ENCODE measurements at regions not wholly inside any gene's neighbourhood (a gene's known extent, or its start where the extent isn't known, plus 50 kb on each side); places are given as distances from the start of the nearest gene placed in this dataset.

- H3K4me3 ChIP-seq (ENCODE audit: low read depth, poor library complexity, severe bottlenecking), result no peak overlapping the region
- TF ChIP-seq, protein P1, sequence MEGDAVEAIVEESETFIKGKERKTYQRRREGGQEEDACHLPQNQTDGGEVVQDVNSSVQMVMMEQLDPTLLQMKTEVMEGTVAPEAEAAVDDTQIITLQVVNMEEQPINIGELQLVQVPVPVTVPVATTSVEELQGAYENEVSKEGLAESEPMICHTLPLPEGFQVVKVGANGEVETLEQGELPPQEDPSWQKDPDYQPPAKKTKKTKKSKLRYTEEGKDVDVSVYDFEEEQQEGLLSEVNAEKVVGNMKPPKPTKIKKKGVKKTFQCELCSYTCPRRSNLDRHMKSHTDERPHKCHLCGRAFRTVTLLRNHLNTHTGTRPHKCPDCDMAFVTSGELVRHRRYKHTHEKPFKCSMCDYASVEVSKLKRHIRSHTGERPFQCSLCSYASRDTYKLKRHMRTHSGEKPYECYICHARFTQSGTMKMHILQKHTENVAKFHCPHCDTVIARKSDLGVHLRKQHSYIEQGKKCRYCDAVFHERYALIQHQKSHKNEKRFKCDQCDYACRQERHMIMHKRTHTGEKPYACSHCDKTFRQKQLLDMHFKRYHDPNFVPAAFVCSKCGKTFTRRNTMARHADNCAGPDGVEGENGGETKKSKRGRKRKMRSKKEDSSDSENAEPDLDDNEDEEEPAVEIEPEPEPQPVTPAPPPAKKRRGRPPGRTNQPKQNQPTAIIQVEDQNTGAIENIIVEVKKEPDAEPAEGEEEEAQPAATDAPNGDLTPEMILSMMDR (IDR thresholded peaks at IDR 0.05), result no peak
- no peak for DNase-seq (ENCODE audit: low spot score in 2 of 2)
- intact Hi-C loops (cut with DNase I; ENCODE audit: low total_unique reads), result no loop called here
These were observed 199.5 kb downstream of the NXNL2 start for GRCh38 chr9:88734527-88734926.

DNA sequence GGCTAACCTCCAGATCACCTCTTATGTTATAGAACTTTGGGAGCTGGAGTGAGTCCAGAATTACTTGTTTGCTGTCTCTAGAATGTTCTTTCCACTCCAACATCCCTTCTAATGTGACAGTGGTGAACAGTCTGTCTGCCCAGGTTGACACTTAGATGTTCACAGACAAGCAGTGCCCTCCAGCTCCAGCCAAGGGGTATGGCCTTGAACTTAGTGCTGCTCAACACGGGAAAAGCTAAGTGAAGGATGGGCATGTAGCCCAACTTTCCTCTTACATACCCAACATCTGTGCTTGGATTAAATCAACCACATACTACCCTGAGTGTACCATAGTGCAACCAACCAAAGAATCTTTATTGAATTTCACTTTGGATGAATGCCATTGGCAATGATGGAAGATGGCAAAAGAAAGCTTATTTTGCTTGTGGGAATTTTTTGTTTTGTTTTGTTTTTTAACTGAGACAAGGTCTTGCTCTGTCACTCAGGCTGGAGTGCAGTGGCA, 201.2 kb downstream of the NXNL2 start:
- intact Hi-C loops (cut with DNase I; ENCODE audit: low total_unique reads), result no loop called here
- TF ChIP-seq, protein P1 (IDR thresholded peaks at IDR 0.05), result no peak
- no peak for TF ChIP-seq POLR2A (IDR thresholded peaks at IDR 0.05)
- DNase-seq (ENCODE audit: low spot score in 2 of 2), result no peak
- no peak overlapping the region for H3K4me3 ChIP-seq (ENCODE audit: low read depth, poor library complexity, severe bottlenecking)
- 68 to 69% methylated on average over 1 of the region's 1 CpG for WGBS, 2 donors

- 80 to 82% methylated on average over 4 of the region's 4 CpGs for WGBS, 2 donors
- intact Hi-C loops (cut with DNase I; ENCODE audit: low total_unique reads), result no loop called here
- no peak for DNase-seq (ENCODE audit: low spot score in 2 of 2)
- no peak overlapping the region for H3K4me3 ChIP-seq (ENCODE audit: low read depth, poor library complexity, severe bottlenecking)
- no peak for TF ChIP-seq POLR2A (IDR thresholded peaks at IDR 0.05)
- TF ChIP-seq, protein P1 (IDR thresholded peaks at IDR 0.05), result no peak
These were observed 202.1 kb downstream of the NXNL2 start for GRCh38 chr9:88737031-88737430.

DNA sequence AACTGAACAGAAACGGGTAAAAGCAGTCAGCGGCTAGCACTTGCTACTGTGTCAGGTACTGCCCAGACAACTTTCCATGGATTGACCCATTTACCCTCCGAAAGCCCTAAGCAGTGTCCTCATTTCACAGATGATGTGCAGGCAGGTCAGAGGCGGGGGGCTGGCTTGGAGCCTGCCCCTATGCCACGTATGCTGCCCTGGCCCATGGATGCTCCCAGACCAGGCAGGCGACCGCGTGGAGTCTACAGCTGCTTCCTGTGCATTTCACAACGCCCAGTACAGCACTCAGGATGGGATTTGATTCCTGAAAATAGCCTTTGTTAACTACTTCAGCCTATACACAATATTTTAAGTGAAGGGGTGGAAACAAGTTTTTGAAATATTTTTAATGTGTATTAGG, 202.9 kb downstream of the NXNL2 start:
- no peak for DNase-seq (ENCODE audit: low spot score in 2 of 2)
- 68 to 74% methylated on average over 9 of the region's 9 CpGs for WGBS, 2 donors
- intact Hi-C loops (cut with DNase I; ENCODE audit: low total_unique reads), result no loop called here
- no peak overlapping the region for H3K4me3 ChIP-seq (ENCODE audit: low read depth, poor library complexity, severe bottlenecking)
- no peak for TF ChIP-seq POLR2A (IDR thresholded peaks at IDR 0.05)
- TF ChIP-seq, protein P1 (IDR thresholded peaks at IDR 0.05), result no peak

DNA sequence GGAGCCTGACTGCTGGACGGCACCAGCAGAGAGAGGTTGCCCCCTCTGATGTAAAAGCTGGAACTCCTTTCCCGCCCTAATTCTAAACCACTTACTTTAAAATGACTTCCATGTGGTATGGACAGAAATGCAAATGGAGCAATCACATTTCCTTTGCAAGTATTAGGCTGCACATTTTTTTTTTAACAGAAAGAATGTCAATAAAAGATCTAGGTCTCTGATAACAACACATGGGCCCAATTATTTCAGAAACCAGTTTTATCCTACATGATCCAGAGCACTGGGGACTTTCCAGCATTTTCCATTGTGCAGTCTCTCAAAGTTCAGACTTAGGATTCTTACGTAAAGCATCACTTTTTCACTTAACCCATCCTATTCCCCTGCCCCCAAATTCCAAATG, 203.7 kb downstream of the NXNL2 start:
- 43 to 51% methylated on average over 3 of the region's 3 CpGs for whole genome bisulfite sequencing, 2 donors
- DNase-seq (ENCODE audit: low spot score in 2 of 2), result no peak
- intact Hi-C loops (cut with DNase I; ENCODE audit: low total_unique reads), result no loop called here

DNA sequence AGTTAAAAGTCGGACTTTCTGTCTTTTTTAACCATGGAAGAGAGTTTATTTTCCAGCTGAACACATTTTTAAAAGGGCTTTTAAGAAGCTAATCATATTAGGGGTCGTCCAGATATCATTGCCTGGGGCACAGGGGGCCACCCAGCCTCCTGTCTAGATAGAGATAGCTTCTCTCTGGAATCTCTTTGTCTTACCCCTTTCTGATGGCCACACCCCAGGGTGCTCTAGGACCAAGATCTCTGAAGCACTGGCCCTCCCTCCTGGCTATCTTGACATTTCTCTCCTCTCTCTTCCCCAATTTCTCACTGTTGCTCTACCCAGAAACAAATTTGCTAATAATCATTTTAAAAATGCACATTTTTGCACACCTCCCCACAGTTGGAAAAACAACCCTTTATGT, 204.4 kb downstream of the NXNL2 start:
- no peak for DNase-seq (ENCODE audit: low spot score in 2 of 2)
- H3K4me3 ChIP-seq (ENCODE audit: low read depth, poor library complexity, severe bottlenecking), result no peak overlapping the region
- intact Hi-C loops (cut with DNase I; ENCODE audit: low total_unique reads), result no loop called here
- TF ChIP-seq POLR2A (IDR thresholded peaks at IDR 0.05), result no peak
- TF ChIP-seq, protein P1 (IDR thresholded peaks at IDR 0.05), result no peak
- 26 to 43% methylated on average over 2 of the region's 2 CpGs for WGBS, 2 donors

More for the DNA sequence above, 203.7 kb downstream of the NXNL2 start:
- H3K4me3 ChIP-seq (ENCODE audit: low read depth, poor library complexity, severe bottlenecking), result no peak overlapping the region
- TF ChIP-seq, protein P1 (IDR thresholded peaks at IDR 0.05), result no peak
- no peak for TF ChIP-seq POLR2A (IDR thresholded peaks at IDR 0.05)

All from lower leg skin (tissue), 4 donors.